ENCODE measurements at regions not wholly inside any gene's neighbourhood (a gene's known extent, or its start where the extent isn't known, plus 50 kb on each side); places are given as distances from the start of the nearest gene placed in this dataset.

- Histone ChIP-seq H3K4me2 (no peak overlapping the region), H3K27ac (no peak overlapping the region), H2AFZ (ENCODE audit: low read depth) (no peak overlapping the region), H3K9ac (no peak overlapping the region), H3K36me3 (ENCODE audit: insufficient read depth) (no peaks in the 10 kb centered on the region), H3K27me3 (ENCODE audit: insufficient read depth, low read depth) (no peaks in the 10 kb centered on the region), H3K4me1 (ENCODE audit: low read depth, poor library complexity, severe bottlenecking) (peaks cover 16% of the 10 kb centered on the region), H4K20me1 (ENCODE audit: insufficient read depth) (no peaks in the 10 kb centered on the region), H3K79me2 (ENCODE audit: insufficient read depth, low read depth) (no peaks in the 10 kb centered on the region), H3K4me3 (IDR thresholded peaks at IDR 0.05; ENCODE audit: insufficient read depth, low read depth, low read length) (no peak overlapping the region)
- TF ChIP-seq CTCF (conservative IDR thresholded peaks at IDR 0.05; ENCODE audit: low read depth, low read length), result no peak
Measured at GRCh38 chr16:65833171-65833871, 533.2 kb upstream of the CDH5 start.

- Histone ChIP-seq H3K9ac (no peak overlapping the region), H3K4me2 (no peak overlapping the region), H3K27ac (no peak overlapping the region), H3K27me3 (ENCODE audit: insufficient read depth, low read depth) (no peaks in the 10 kb centered on the region), H3K36me3 (ENCODE audit: insufficient read depth) (no peaks in the 10 kb centered on the region), H3K79me2 (ENCODE audit: insufficient read depth, low read depth) (no peaks in the 10 kb centered on the region), H3K4me1 (ENCODE audit: low read depth, poor library complexity, severe bottlenecking) (peaks cover 11% of the 10 kb centered on the region), H2AFZ (ENCODE audit: low read depth) (no peak overlapping the region), H3K4me3 (IDR thresholded peaks at IDR 0.05; ENCODE audit: insufficient read depth, low read depth, low read length) (no peak overlapping the region), H4K20me1 (ENCODE audit: insufficient read depth) (no peaks in the 10 kb centered on the region)
- no peak for TF ChIP-seq CTCF (conservative IDR thresholded peaks at IDR 0.05; ENCODE audit: low read depth, low read length)
Measured at GRCh38 chr16:65832679-65833078, 533.8 kb upstream of the CDH5 start.

GRCh38 chr16:65831903-65832666 lies 534.4 kb upstream of the CDH5 start:
- no peak overlapping the region for H3K4me3 ChIP-seq (IDR thresholded peaks at IDR 0.05; ENCODE audit: insufficient read depth, low read depth, low read length)
- H3K4me2 ChIP-seq, result no peak overlapping the region
- H3K9ac ChIP-seq, result no peak overlapping the region
- no peaks in the 10 kb centered on the region for H3K36me3 ChIP-seq (ENCODE audit: insufficient read depth)
- no peaks in the 10 kb centered on the region for H3K27me3 ChIP-seq (ENCODE audit: insufficient read depth, low read depth)
- H3K79me2 ChIP-seq (ENCODE audit: insufficient read depth, low read depth), result no peaks in the 10 kb centered on the region
- no peak for TF ChIP-seq CTCF (conservative IDR thresholded peaks at IDR 0.05; ENCODE audit: low read depth, low read length)
- peaks cover 5% of the 10 kb centered on the region for H3K4me1 ChIP-seq (ENCODE audit: low read depth, poor library complexity, severe bottlenecking)
- H4K20me1 ChIP-seq (ENCODE audit: insufficient read depth), result no peaks in the 10 kb centered on the region
- no peak overlapping the region for H3K27ac ChIP-seq
- no peak overlapping the region for H2AFZ ChIP-seq (ENCODE audit: low read depth)

- H3K9ac ChIP-seq, result no peak overlapping the region
- no peaks in the 10 kb centered on the region for H3K27me3 ChIP-seq (ENCODE audit: insufficient read depth, low read depth)
- H3K4me1 ChIP-seq (ENCODE audit: low read depth, poor library complexity, severe bottlenecking), result no peaks in the 10 kb centered on the region
- H4K20me1 ChIP-seq (ENCODE audit: insufficient read depth), result no peaks in the 10 kb centered on the region
- no peak overlapping the region for H3K27ac ChIP-seq
- no peaks in the 10 kb centered on the region for H3K36me3 ChIP-seq (ENCODE audit: insufficient read depth)
- no peak overlapping the region for H2AFZ ChIP-seq (ENCODE audit: low read depth)
- H3K79me2 ChIP-seq (ENCODE audit: insufficient read depth, low read depth), result no peaks in the 10 kb centered on the region
- no peak overlapping the region for H3K4me2 ChIP-seq
- no peak for TF ChIP-seq CTCF (conservative IDR thresholded peaks at IDR 0.05; ENCODE audit: low read depth, low read length)
- no peak overlapping the region for H3K4me3 ChIP-seq (IDR thresholded peaks at IDR 0.05; ENCODE audit: insufficient read depth, low read depth, low read length)
Measured at GRCh38 chr16:65829076-65829475, 537.4 kb upstream of the CDH5 start.
